Natural killer cell (primary cell): ENCODE measurements at regions not wholly inside any gene's neighbourhood (a gene's known extent, or its start where the extent isn't known, plus 50 kb on each side); places are given as distances from the start of the nearest gene placed in this dataset.

Experiments used
- ATAC-seq, 3 donors: fragments of 150-1000 bp in 2 of 3; fragments of 200-7000 bp in 1 of 3; cut with Tn5 transposase; 1 replicate in 1 of 3; 2 replicates in 2 of 3; pipeline ENCODE4 v1.10.0; 2021; ENCODE audit warnings: mild to moderate bottlenecking in 2 of 3, moderate library complexity in 2 of 3
- DNase-seq, 2 donors: peaks; one replicate each; pipeline versions ENCODE4 v3.0.0 to v3.0.0-alpha.2; 2013 to 2021; ENCODE audit warnings: mixed read lengths in 1 of 2
- H3K27ac ChIP-seq: one replicate; pipeline ENCODE4 v1.5.1; 2013; ENCODE audit warnings: mild to moderate bottlenecking, low read length
- H3K27me3 ChIP-seq: one replicate; pipeline ENCODE4 v1.6.1; 2013; ENCODE audit warnings: low read length; ENCODE audit not compliant: control insufficient read depth, insufficient read depth
- H3K36me3 ChIP-seq: one replicate; pipeline ENCODE4 v1.6.1; 2013; ENCODE audit warnings: low read length; ENCODE audit not compliant: control insufficient read depth, insufficient read depth
- H3K4me1 ChIP-seq: one replicate; pipeline ENCODE4 v1.6.1; 2013; ENCODE audit warnings: low read length; ENCODE audit not compliant: control insufficient read depth, insufficient read depth
- H3K4me3 ChIP-seq: one replicate; pipeline ENCODE4 v1.5.1; 2013; ENCODE audit warnings: low read length
- H3K9me3 ChIP-seq: one replicate; pipeline ENCODE4 v1.6.1; 2013; ENCODE audit warnings: low read length; ENCODE audit not compliant: control insufficient read depth, insufficient read depth
- H3K27ac Mint-ChIP-seq, 2 donors: one replicate each; pipeline ENCODE4 v1.8.0; 2022; ENCODE audit warnings: mild to moderate bottlenecking in 2 of 2, mixed read lengths in 2 of 2, moderate library complexity in 1 of 2
- H3K27me3 Mint-ChIP-seq, 2 donors: one replicate each; pipeline ENCODE4 v1.8.0; 2022; ENCODE audit warnings: low read depth in 2 of 2, mixed read lengths in 2 of 2
- H3K36me3 Mint-ChIP-seq: one replicate; pipeline ENCODE4 v1.8.0; 2022; ENCODE audit warnings: mixed read lengths
- H3K4me1 Mint-ChIP-seq, 2 donors: one replicate each; pipeline ENCODE4 v1.8.0; 2022; ENCODE audit warnings: mixed read lengths in 2 of 2
- H3K4me3 Mint-ChIP-seq: one replicate; pipeline ENCODE4 v1.8.0; 2022; ENCODE audit warnings: mild to moderate bottlenecking, moderate library complexity, mixed read lengths
- H3K9me3 Mint-ChIP-seq, 2 donors: one replicate each; pipeline ENCODE4 v1.8.0; 2022; ENCODE audit warnings: mixed read lengths in 2 of 2
- WGBS: methylation state at CpG from one replicate; pipeline ENCODE4 v1.1.7; 2013; ENCODE audit warnings: missing lambda C conversion rate; ENCODE audit not compliant: insufficient coverage; 5-methylcytosine and 5-hydroxymethylcytosine counted together
- intact Hi-C: fragments of 100-400 bp; cut with micrococcal nuclease; formaldehyde crosslinking; loops from one replicate; pipeline ENCODE4 v1.14.2; 2022
- TF ChIP-seq, protein P1 (sequence below): fragments of 200-600 bp; IDR thresholded peaks from one replicate; pipeline ENCODE4 v1.8.0; 2022; ENCODE audit warnings: antibody characterized with exemption

GRCh38 chr4:19924761-19925160 lies 326.9 kb upstream of the SLIT2 start:
- Mint-ChIP-seq H3K4me1 (no peaks in the 10 kb centered on the region), H3K36me3 (peaks cover 7% of the 10 kb centered on the region), H3K4me3 (no peak overlapping the region), H3K27ac (no peak overlapping the region), H3K9me3 (peaks cover 5 to 6% of the 10 kb centered on the region in 2 donors), H3K27me3 (no peaks in the 10 kb centered on the region)
- Histone ChIP-seq H3K36me3 (no peaks in the 10 kb centered on the region), H3K27me3 (no peaks in the 10 kb centered on the region), H3K27ac (no peak overlapping the region), H3K4me3 (no peak overlapping the region), H3K4me1 (no peaks in the 10 kb centered on the region), H3K9me3 (peaks cover 11% of the 10 kb centered on the region)
- DNase-seq (no peak), ATAC-seq (no peak)
- TF ChIP-seq, protein P1, sequence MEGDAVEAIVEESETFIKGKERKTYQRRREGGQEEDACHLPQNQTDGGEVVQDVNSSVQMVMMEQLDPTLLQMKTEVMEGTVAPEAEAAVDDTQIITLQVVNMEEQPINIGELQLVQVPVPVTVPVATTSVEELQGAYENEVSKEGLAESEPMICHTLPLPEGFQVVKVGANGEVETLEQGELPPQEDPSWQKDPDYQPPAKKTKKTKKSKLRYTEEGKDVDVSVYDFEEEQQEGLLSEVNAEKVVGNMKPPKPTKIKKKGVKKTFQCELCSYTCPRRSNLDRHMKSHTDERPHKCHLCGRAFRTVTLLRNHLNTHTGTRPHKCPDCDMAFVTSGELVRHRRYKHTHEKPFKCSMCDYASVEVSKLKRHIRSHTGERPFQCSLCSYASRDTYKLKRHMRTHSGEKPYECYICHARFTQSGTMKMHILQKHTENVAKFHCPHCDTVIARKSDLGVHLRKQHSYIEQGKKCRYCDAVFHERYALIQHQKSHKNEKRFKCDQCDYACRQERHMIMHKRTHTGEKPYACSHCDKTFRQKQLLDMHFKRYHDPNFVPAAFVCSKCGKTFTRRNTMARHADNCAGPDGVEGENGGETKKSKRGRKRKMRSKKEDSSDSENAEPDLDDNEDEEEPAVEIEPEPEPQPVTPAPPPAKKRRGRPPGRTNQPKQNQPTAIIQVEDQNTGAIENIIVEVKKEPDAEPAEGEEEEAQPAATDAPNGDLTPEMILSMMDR, result no peak
- intact Hi-C loops, result no loop called here
- 80% methylated on average over 1 of the region's 1 CpG for WGBS

GRCh38 chr4:19915276-19915675 lies 336.4 kb upstream of the SLIT2 start:
- Histone ChIP-seq H3K36me3 (no peaks in the 10 kb centered on the region), H3K4me1 (no peaks in the 10 kb centered on the region), H3K9me3 (peaks cover 3% of the 10 kb centered on the region), H3K27me3 (no peaks in the 10 kb centered on the region), H3K27ac (no peak overlapping the region), H3K4me3 (no peak overlapping the region)
- Mint-ChIP-seq H3K9me3 (peaks cover 3 to 20% of the 10 kb centered on the region in 2 donors), H3K4me3 (no peak overlapping the region), H3K4me1 (no peaks in the 10 kb centered on the region), H3K27me3 (no peaks in the 10 kb centered on the region), H3K27ac (no peak overlapping the region), H3K36me3 (no peaks in the 10 kb centered on the region)
- no peak for DNase-seq
- TF ChIP-seq, protein P1, result no peak
- intact Hi-C loops, result no loop called here
- ATAC-seq, result no peak
- WGBS, result 75% methylated on average over 1 of the region's 3 CpGs

GRCh38 chr4:19913650-19914049 lies 338.1 kb upstream of the SLIT2 start:
- no CpG with 5 or more reads among the region's 2 CpGs for WGBS
- Mint-ChIP-seq H3K27ac (no peak overlapping the region), H3K27me3 (no peaks in the 10 kb centered on the region), H3K4me3 (no peak overlapping the region), H3K9me3 (peaks cover 3 to 16% of the 10 kb centered on the region in 2 donors), H3K36me3 (no peaks in the 10 kb centered on the region), H3K4me1 (no peaks in the 10 kb centered on the region)
- H3K9me3 ChIP-seq, result no peaks in the 10 kb centered on the region
- H3K27ac ChIP-seq, result no peak overlapping the region
- intact Hi-C loops, result no loop called here
- DNase-seq (no peak), ATAC-seq (no peak)
- H3K27me3 ChIP-seq, result no peaks in the 10 kb centered on the region
- H3K4me1 ChIP-seq, result no peaks in the 10 kb centered on the region
- TF ChIP-seq, protein P1, result no peak
- no peak overlapping the region for H3K4me3 ChIP-seq
- H3K36me3 ChIP-seq, result no peaks in the 10 kb centered on the region

DNA sequence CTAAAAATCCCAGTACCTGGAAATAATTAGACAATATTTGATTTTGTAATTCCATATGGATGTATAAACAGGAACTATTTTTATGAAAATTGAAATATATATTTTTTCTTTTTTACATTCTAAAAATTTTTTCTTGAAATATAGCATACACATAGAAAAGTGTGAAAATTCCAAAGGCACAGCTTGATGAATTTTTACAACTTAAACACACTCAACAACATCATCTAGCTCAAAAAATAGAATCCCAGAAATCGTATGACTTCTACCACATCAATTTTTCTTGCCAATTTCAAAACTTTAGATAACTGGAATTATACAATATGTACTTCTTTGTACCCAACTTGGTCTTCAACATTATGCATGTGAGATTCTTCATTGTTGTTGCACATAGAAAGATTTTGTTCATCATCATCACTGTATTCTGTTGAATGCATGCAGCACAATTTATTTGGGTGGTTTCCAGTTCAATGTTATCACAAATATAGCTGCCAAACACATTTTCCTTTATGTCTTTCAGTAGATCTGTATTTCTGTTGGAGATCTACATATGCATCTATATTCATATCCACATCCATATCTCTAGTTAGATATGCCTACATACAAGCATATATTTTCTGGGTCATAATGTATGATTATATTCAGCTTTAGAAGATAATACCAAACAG lies 340.7 kb upstream of the SLIT2 start:
- Mint-ChIP-seq H3K36me3 (no peaks in the 10 kb centered on the region), H3K27me3 (no peaks in the 10 kb centered on the region), H3K4me1 (no peaks in the 10 kb centered on the region), H3K27ac (no peak overlapping the region), H3K4me3 (no peak overlapping the region), H3K9me3 (peaks cover 3 to 10% of the 10 kb centered on the region in 2 donors)
- Histone ChIP-seq H3K9me3 (no peaks in the 10 kb centered on the region), H3K36me3 (no peaks in the 10 kb centered on the region), H3K27ac (no peak overlapping the region), H3K27me3 (no peaks in the 10 kb centered on the region), H3K4me3 (no peak overlapping the region), H3K4me1 (no peaks in the 10 kb centered on the region)
- ATAC-seq (no peak), DNase-seq (no peak)
- 60% methylated on average over 1 of the region's 1 CpG for WGBS
- TF ChIP-seq, protein P1, result no peak
- intact Hi-C loops, result no loop called here
